Mesendoderm (in vitro differentiated cells): ENCODE measurements at regions not wholly inside any gene's neighbourhood (a gene's known extent, or its start where the extent isn't known, plus 50 kb on each side); places are given as distances from the start of the nearest gene placed in this dataset.

Experiments
- DNase-seq: peaks from one replicate; pipeline ENCODE4 v3.0.0; 2013
- H2AK5ac ChIP-seq: 2 replicates; pipeline ENCODE4 v1.6.1; 2013; ENCODE audit warnings: low read length, inconsistent platforms
- H2BK120ac ChIP-seq: 2 replicates; pipeline ENCODE4 v1.6.1; 2013; ENCODE audit warnings: low read depth, mild to moderate bottlenecking, low read length, moderate library complexity, mixed read lengths
- H2BK15ac ChIP-seq: replicated peaks from 2 replicates; pipeline ENCODE4 v1.6.1; 2013; ENCODE audit warnings: low read depth, mild to moderate bottlenecking, moderate library complexity
- H2BK5ac ChIP-seq: 2 replicates; pipeline ENCODE4 v1.6.1; 2013; ENCODE audit warnings: low read length, inconsistent platforms
- H3K18ac ChIP-seq: 2 replicates; pipeline ENCODE4 v1.6.1; 2013; ENCODE audit warnings: mild to moderate bottlenecking, low read length, mixed read lengths
- H3K23ac ChIP-seq: one replicate; pipeline ENCODE4 v1.6.1; 2013; ENCODE audit warnings: low read length
- H3K27ac ChIP-seq: 2 replicates; pipeline ENCODE4 v1.5.1; 2013; ENCODE audit warnings: low read depth, mild to moderate bottlenecking, inconsistent platforms, low read length, moderate library complexity
- H3K27me3 ChIP-seq: 2 replicates; pipeline ENCODE4 v1.6.1; 2013; ENCODE audit warnings: low read length, control low read depth, mild to moderate bottlenecking, inconsistent platforms; ENCODE audit not compliant: insufficient read depth, poor library complexity
- H3K36me3 ChIP-seq: 2 replicates; pipeline ENCODE4 v1.6.1; 2013; ENCODE audit warnings: low read length, inconsistent platforms; ENCODE audit not compliant: control insufficient read depth, insufficient read depth
- H3K4ac ChIP-seq: one replicate; pipeline ENCODE4 v1.6.1; 2013; ENCODE audit warnings: low read depth, mild to moderate bottlenecking, low read length, moderate library complexity
- H3K4me1 ChIP-seq: 2 replicates; pipeline ENCODE4 v1.6.1; 2013; ENCODE audit warnings: low read depth, low read length, inconsistent platforms; ENCODE audit not compliant: control insufficient read depth
- H3K4me2 ChIP-seq: 2 replicates; pipeline ENCODE4 v1.6.1; 2013; ENCODE audit warnings: low read length
- H3K4me3 ChIP-seq: 2 replicates; pipeline ENCODE4 v1.5.1; 2013; ENCODE audit warnings: mild to moderate bottlenecking, low read length
- H3K56ac ChIP-seq: one replicate; pipeline ENCODE4 v1.6.1; 2013; ENCODE audit warnings: low read length
- H3K79me1 ChIP-seq: 2 replicates; pipeline ENCODE4 v1.6.1; 2013; ENCODE audit warnings: low read length, inconsistent platforms
- H3K79me2 ChIP-seq: 2 replicates; pipeline ENCODE4 v1.6.1; 2013; ENCODE audit warnings: mild to moderate bottlenecking, low read length; ENCODE audit not compliant: control insufficient read depth, insufficient read depth
- H3K9ac ChIP-seq: 2 replicates; pipeline ENCODE4 v1.6.1; 2013; ENCODE audit warnings: low read length, inconsistent platforms
- H4K5ac ChIP-seq: one replicate; pipeline ENCODE4 v1.6.1; 2013; ENCODE audit warnings: low read length
- H4K8ac ChIP-seq: one replicate; pipeline ENCODE4 v1.6.1; 2013; ENCODE audit warnings: low read depth, mild to moderate bottlenecking, control low read depth, low read length, moderate library complexity
- WGBS: extraction: QIAGEN DNeasy Blood & Tissue Kit; methylation state at CpG from one replicate; pipeline ENCODE4 v1.1.7; 2013; ENCODE audit warnings: low lambda C conversion rate, missing lambda C conversion rate; ENCODE audit not compliant: insufficient coverage; ENCODE audit errors: extremely low coverage; 5-methylcytosine and 5-hydroxymethylcytosine counted together

DNA sequence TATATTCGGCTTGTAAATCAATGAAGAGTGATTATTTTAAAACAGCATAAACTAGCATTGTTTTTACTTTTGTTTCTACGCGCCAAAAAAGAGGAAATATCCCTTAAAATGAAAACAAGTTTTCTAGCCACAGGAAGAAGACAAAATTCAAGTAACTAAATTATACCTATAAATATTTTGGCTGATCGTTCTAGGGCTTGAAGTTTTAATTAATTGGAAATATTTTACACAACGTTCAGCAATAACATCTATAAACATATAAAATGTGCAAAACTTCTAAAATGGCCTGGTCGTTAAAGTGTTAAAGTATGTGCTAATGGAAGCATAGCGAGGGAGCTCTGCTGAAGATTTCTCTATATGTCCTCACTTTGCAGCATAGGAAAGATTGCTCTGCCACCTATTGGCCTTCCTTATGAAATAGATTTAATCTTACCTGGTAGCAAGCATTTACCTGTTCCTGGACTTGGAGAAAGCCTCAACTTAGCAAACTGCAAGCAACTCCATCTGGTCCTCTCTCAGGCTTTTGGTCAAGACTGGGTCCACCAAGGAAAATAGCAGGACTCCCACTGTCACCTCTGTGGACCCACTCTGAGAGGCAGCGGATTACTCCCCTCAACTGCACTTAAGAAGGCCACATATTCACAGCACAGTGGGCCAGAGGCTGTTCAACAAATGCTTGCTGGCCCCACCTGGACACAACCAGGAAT is 351.3 kb upstream of the RUNX1 start:
- no peak overlapping the region for H2BK5ac ChIP-seq
- no peaks in the 10 kb centered on the region for H3K79me1 ChIP-seq
- H3K27ac ChIP-seq, result no peak overlapping the region
- no peaks in the 10 kb centered on the region for H3K79me2 ChIP-seq
- no peak overlapping the region for H3K9ac ChIP-seq
- no peak overlapping the region for H3K4me3 ChIP-seq
- no peak overlapping the region for H2BK120ac ChIP-seq
- no peak overlapping the region for H3K4me2 ChIP-seq
- WGBS, result no CpG with 5 or more reads among the region's 8 CpGs
- H3K27me3 ChIP-seq, result no peaks in the 10 kb centered on the region
- no peak overlapping the region for H3K56ac ChIP-seq
- no peak overlapping the region for H2AK5ac ChIP-seq
- H3K23ac ChIP-seq, result no peak overlapping the region
- H3K18ac ChIP-seq, result no peak overlapping the region
- H4K8ac ChIP-seq, result no peak overlapping the region
- H3K4ac ChIP-seq, result no peak overlapping the region
- no peaks in the 10 kb centered on the region for H3K4me1 ChIP-seq
- H4K5ac ChIP-seq, result no peak overlapping the region
- H3K36me3 ChIP-seq, result no peaks in the 10 kb centered on the region
- peak; percentile 83 for DNase-seq
- no peak overlapping the region for H2BK15ac ChIP-seq

DNA sequence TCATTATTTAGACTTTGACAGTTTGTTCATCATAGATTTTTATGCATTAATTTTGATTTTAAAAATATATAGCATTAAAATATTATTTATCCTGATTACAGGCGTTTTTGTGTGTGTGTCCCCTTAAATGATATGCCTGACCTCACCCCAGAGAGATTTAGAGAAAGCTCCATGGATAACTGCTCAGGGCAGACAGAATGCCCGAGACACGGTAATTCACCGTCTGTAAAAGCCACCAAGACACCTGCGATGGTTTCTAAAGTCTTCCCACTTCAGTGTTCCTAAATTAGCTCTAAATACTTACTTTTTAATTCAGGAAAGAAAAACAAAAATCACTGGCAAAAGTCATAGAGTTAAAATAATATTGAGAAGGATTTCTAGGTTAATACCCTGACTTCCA is 350.6 kb upstream of the RUNX1 start:
- H4K8ac ChIP-seq, result no peak overlapping the region

DNA sequence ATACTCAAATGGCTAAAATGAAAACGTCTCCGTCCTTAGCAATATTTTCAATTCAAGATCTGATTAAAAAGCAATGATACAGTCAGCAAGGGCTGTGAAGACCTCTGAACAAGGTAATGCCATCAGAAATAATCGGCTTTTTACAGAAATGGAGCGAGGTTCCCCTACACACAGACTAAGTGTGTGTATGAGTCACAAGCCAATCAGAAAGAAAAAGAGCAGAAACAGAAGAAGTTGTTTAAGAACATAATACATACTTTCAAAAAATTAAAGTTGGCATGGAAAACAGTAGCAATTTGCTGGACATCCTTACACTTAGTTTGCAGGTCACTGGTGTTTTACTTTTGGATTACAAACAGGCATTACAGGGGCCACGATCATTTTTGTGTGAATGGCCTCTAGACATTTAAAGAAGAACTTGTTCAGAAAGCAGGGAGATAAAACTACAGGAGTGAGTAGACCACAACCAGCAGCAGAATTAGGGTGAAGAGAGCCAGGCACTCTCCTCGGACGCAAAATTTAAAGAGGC is 350.0 kb upstream of the RUNX1 start:
- no peak overlapping the region for H3K9ac ChIP-seq
- H3K79me2 ChIP-seq, result no peaks in the 10 kb centered on the region
- H3K4me2 ChIP-seq, result no peak overlapping the region
- no peak overlapping the region for H3K4me3 ChIP-seq
- H3K23ac ChIP-seq, result no peak overlapping the region
- no peaks in the 10 kb centered on the region for H3K79me1 ChIP-seq
- no peak overlapping the region for H2BK120ac ChIP-seq
- H3K4ac ChIP-seq, result no peak overlapping the region
- no peak overlapping the region for H3K18ac ChIP-seq
- H3K56ac ChIP-seq, result no peak overlapping the region
- no CpG with 5 or more reads among the region's 7 CpGs for WGBS
- no peak overlapping the region for H2BK15ac ChIP-seq
- no peaks in the 10 kb centered on the region for H3K27me3 ChIP-seq
- H2AK5ac ChIP-seq, result no peak overlapping the region
- no peak for DNase-seq
- no peak overlapping the region for H2BK5ac ChIP-seq
- no peak overlapping the region for H4K5ac ChIP-seq
- no peaks in the 10 kb centered on the region for H3K4me1 ChIP-seq
- no peak overlapping the region for H3K27ac ChIP-seq
- H4K8ac ChIP-seq, result no peak overlapping the region
- H3K36me3 ChIP-seq, result no peaks in the 10 kb centered on the region

More for the DNA sequence above, 350.6 kb upstream of the RUNX1 start:
- H3K23ac ChIP-seq, result no peak overlapping the region
- no peaks in the 10 kb centered on the region for H3K27me3 ChIP-seq
- no peak overlapping the region for H3K56ac ChIP-seq
- no peak overlapping the region for H4K5ac ChIP-seq
- no CpG with 5 or more reads among the region's 5 CpGs for WGBS
- H3K27ac ChIP-seq, result no peak overlapping the region
- H3K9ac ChIP-seq, result no peak overlapping the region
- no peak overlapping the region for H3K4me3 ChIP-seq
- DNase-seq, result no peak
- H2BK5ac ChIP-seq, result no peak overlapping the region
- no peak overlapping the region for H3K18ac ChIP-seq
- H2AK5ac ChIP-seq, result no peak overlapping the region
- no peak overlapping the region for H2BK120ac ChIP-seq
- H3K4me2 ChIP-seq, result no peak overlapping the region
- H2BK15ac ChIP-seq, result no peak overlapping the region
- H3K36me3 ChIP-seq, result no peaks in the 10 kb centered on the region
- H3K79me1 ChIP-seq, result no peaks in the 10 kb centered on the region
- no peaks in the 10 kb centered on the region for H3K79me2 ChIP-seq
- H3K4ac ChIP-seq, result no peak overlapping the region
- H3K4me1 ChIP-seq, result no peaks in the 10 kb centered on the region

DNA sequence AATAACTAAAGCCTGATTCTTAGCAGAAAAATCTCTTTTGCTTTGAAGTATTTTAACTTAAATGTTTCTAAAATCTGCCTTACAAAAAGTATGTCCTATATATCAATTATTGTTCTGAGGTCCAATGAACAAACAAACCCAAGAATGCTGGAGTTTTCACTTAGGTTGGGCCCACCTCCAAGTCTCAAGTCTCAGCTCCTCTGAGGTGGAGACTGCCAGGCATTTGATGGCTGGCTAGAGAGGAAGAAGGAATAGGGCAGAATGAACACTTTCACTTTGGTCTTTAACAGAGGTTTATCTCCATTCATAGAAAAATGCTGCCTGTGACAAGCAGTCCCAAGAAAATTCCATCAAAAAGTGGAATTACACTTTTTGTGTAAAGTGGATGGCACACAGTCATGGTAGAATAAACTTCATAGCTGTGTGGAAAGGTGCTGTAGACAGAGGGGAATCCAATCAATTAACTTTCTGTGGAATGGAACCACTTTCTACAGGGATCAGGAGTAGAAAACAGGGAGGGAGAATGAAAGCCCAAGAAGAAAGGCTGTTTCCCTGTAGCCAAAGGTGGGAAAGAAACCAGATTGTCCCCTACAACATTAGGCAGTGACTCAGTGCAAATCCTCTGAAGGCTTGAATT is 349.4 kb upstream of the RUNX1 start:
- Histone ChIP-seq H2BK5ac (no peak overlapping the region), H2BK120ac (no peak overlapping the region), H3K4me2 (no peak overlapping the region), H3K27ac (no peak overlapping the region), H3K4me3 (no peak overlapping the region), H2AK5ac (no peak overlapping the region), H3K4me1 (no peaks in the 10 kb centered on the region), H3K27me3 (no peaks in the 10 kb centered on the region), H3K56ac (no peak overlapping the region), H4K8ac (no peak overlapping the region), H4K5ac (no peak overlapping the region), H3K36me3 (no peaks in the 10 kb centered on the region), H3K23ac (no peak overlapping the region), H3K9ac (no peak overlapping the region), H3K79me2 (no peaks in the 10 kb centered on the region), H3K4ac (no peak overlapping the region), H2BK15ac (no peak overlapping the region), H3K79me1 (no peaks in the 10 kb centered on the region), H3K18ac (no peak overlapping the region)
- no peak for DNase-seq

DNA sequence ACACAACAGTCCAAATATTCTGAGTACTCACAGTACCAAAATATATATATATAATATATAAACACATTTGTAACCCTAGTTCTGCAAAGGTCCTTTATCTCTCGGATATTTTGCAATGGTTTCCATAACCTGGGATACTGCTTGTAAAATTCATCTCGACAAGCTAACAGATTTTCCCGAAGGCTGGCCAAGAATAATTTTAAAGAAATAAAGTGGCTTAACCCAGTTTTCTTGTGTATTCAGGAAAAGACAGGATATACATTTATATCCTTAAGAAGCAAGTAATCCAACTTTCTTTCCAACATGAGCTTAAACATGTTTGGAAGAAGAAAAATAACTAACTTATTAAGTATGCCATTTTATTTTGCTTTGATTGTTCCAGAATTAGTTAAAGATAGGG is 348.7 kb upstream of the RUNX1 start:
- DNase-seq, result no peak
- H2BK120ac ChIP-seq, result no peak overlapping the region
- no peak overlapping the region for H3K9ac ChIP-seq
- no peak overlapping the region for H4K5ac ChIP-seq
- no peak overlapping the region for H2AK5ac ChIP-seq
- no peaks in the 10 kb centered on the region for H3K79me2 ChIP-seq
- no peaks in the 10 kb centered on the region for H3K79me1 ChIP-seq
- H3K4me2 ChIP-seq, result no peak overlapping the region
- no peak overlapping the region for H4K8ac ChIP-seq
- H3K18ac ChIP-seq, result no peak overlapping the region
- H3K56ac ChIP-seq, result no peak overlapping the region
- H3K4me1 ChIP-seq, result no peaks in the 10 kb centered on the region
- H3K4ac ChIP-seq, result no peak overlapping the region
- no peaks in the 10 kb centered on the region for H3K27me3 ChIP-seq
- no peaks in the 10 kb centered on the region for H3K36me3 ChIP-seq
- H2BK15ac ChIP-seq, result no peak overlapping the region
- H3K4me3 ChIP-seq, result no peak overlapping the region
- H3K27ac ChIP-seq, result no peak overlapping the region
- no peak overlapping the region for H2BK5ac ChIP-seq
- WGBS, result no CpG with 5 or more reads among the region's 3 CpGs
- no peak overlapping the region for H3K23ac ChIP-seq
